Vagina (tissue), 2 donors: ENCODE measurements at regions not wholly inside any gene's neighbourhood (a gene's known extent, or its start where the extent isn't known, plus 50 kb on each side); places are given as distances from the start of the nearest gene placed in this dataset.

Experiments used
- DNase-seq, 2 donors: peaks; one replicate each; pipeline ENCODE4 v3.0.0-alpha.2; 2017; ENCODE audit errors: extremely low spot score in 2 of 2
- H3K27ac ChIP-seq: fragments of 200-600 bp; sonication (generic); one replicate; pipeline ENCODE4 v1.5.1; 2019
- H3K27me3 ChIP-seq: fragments of 200-600 bp; sonication (generic); one replicate; pipeline ENCODE4 v1.5.1; 2019
- H3K36me3 ChIP-seq, 2 donors: fragments of 200-600 bp; sonication (generic); one replicate each; pipeline ENCODE4 v1.5.1; 2017 to 2019
- H3K4me1 ChIP-seq: fragments of 200-600 bp; sonication (generic); one replicate; pipeline ENCODE4 v1.5.1; 2019
- H3K4me3 ChIP-seq, 2 donors: fragments of 200-600 bp; sonication (generic); 1 replicate in 1 of 2; 2 replicates in 1 of 2; pipeline ENCODE4 v1.5.1; 2016 to 2019
- H3K9me3 ChIP-seq: fragments of 200-600 bp; sonication (generic); one replicate; pipeline ENCODE4 v1.5.1; 2019
- CTCF ChIP-seq, 3 experiments: fragments of 450-650 bp in 2 of 3; fragments of 200-600 bp in 1 of 3; sonication (generic) in 1 of 3; IDR thresholded peaks; one replicate each; pipeline ENCODE4 v1.5.1; 2017 to 2019; ENCODE audit warnings: antibody characterized with exemption in 3 of 3, mild to moderate bottlenecking in 2 of 3, moderate library complexity in 2 of 3
- POLR2A ChIP-seq, 2 donors: fragments of 450-650 bp; IDR thresholded peaks; one replicate each; pipeline ENCODE4 v1.6.1; 2017; ENCODE audit warnings: antibody characterized with exemption in 2 of 2, mild to moderate bottlenecking in 2 of 2, moderate library complexity in 2 of 2
- POLR2AphosphoS5 ChIP-seq, 2 donors: sonication (generic); formaldehyde crosslinking; IDR thresholded peaks; one replicate each; pipeline ENCODE4 v1.9.0; 2017; ENCODE audit warnings: antibody characterized with exemption in 2 of 2, mild to moderate bottlenecking in 2 of 2, low read depth in 1 of 2; ENCODE audit not compliant: insufficient read depth in 1 of 2
- intact Hi-C: fragments of 100-400 bp; cut with DNase I; formaldehyde crosslinking; loops from one replicate; pipeline ENCODE4 v1.15.1; 2023

- TF ChIP-seq CTCF (IDR thresholded peaks at IDR 0.05): no peak
- TF ChIP-seq POLR2AphosphoS5 (IDR thresholded peaks at IDR 0.05; ENCODE audit: insufficient read depth in 1 of 2, low read depth in 1 of 2): no peak
- no peak for TF ChIP-seq POLR2A (IDR thresholded peaks at IDR 0.05)
- Histone ChIP-seq H3K27me3 (no peaks in the 10 kb centered on the region), H3K4me1 (no peaks in the 10 kb centered on the region), H3K36me3 (no peaks in the 10 kb centered on the region), H3K27ac (no peak overlapping the region), H3K9me3 (no peaks in the 10 kb centered on the region), H3K4me3 (no peak overlapping the region)
- intact Hi-C loops: no loop called here
- DNase-seq: no peak
Observed at GRCh38 chr1:56019922-56020321, 559.4 kb downstream of the PLPP3 start.

GRCh38 chr1:56019472-56019871, 559.9 kb downstream of the PLPP3 start:
- Histone ChIP-seq H3K36me3 (no peaks in the 10 kb centered on the region), H3K4me3 (no peak overlapping the region), H3K4me1 (no peaks in the 10 kb centered on the region), H3K27ac (no peak overlapping the region), H3K27me3 (no peaks in the 10 kb centered on the region), H3K9me3 (no peaks in the 10 kb centered on the region)
- intact Hi-C loops: no loop called here
- DNase-seq: no peak
- TF ChIP-seq CTCF (IDR thresholded peaks at IDR 0.05) (no peak), POLR2A (IDR thresholded peaks at IDR 0.05) (no peak), POLR2AphosphoS5 (IDR thresholded peaks at IDR 0.05; ENCODE audit: insufficient read depth in 1 of 2, low read depth in 1 of 2) (no peak)

- Histone ChIP-seq H3K4me3 (no peak overlapping the region), H3K9me3 (no peaks in the 10 kb centered on the region), H3K4me1 (no peaks in the 10 kb centered on the region), H3K27ac (no peak overlapping the region), H3K36me3 (no peaks in the 10 kb centered on the region), H3K27me3 (no peaks in the 10 kb centered on the region)
- intact Hi-C loops: no loop called here
- no peak for DNase-seq
- no peak for TF ChIP-seq POLR2AphosphoS5 (IDR thresholded peaks at IDR 0.05; ENCODE audit: insufficient read depth in 1 of 2, low read depth in 1 of 2)
- TF ChIP-seq CTCF (IDR thresholded peaks at IDR 0.05): no peak
- TF ChIP-seq POLR2A (IDR thresholded peaks at IDR 0.05): no peak
Observed at GRCh38 chr1:56017336-56017735, 562.0 kb downstream of the PLPP3 start.

GRCh38 chr1:56003846-56004245, 575.5 kb downstream of the PLPP3 start:
- no peak for DNase-seq
- Histone ChIP-seq H3K27me3 (no peaks in the 10 kb centered on the region), H3K4me3 (no peak overlapping the region), H3K27ac (no peak overlapping the region), H3K36me3 (no peaks in the 10 kb centered on the region), H3K4me1 (no peaks in the 10 kb centered on the region), H3K9me3 (no peaks in the 10 kb centered on the region)
- intact Hi-C loops: no loop called here
- TF ChIP-seq POLR2A (IDR thresholded peaks at IDR 0.05): no peak
- no peak for TF ChIP-seq CTCF (IDR thresholded peaks at IDR 0.05)
- TF ChIP-seq POLR2AphosphoS5 (IDR thresholded peaks at IDR 0.05; ENCODE audit: insufficient read depth in 1 of 2, low read depth in 1 of 2): no peak

GRCh38 chr1:56002231-56002630, 577.1 kb downstream of the PLPP3 start:
- H3K36me3 ChIP-seq: no peaks in the 10 kb centered on the region
- H3K4me1 ChIP-seq: no peaks in the 10 kb centered on the region
- no peak overlapping the region for H3K27ac ChIP-seq

More at GRCh38 chr1:56002231-56002630, 577.1 kb downstream of the PLPP3 start:
- no peaks in the 10 kb centered on the region for H3K27me3 ChIP-seq
- intact Hi-C loops: no loop called here
- TF ChIP-seq POLR2A (IDR thresholded peaks at IDR 0.05) (no peak), POLR2AphosphoS5 (IDR thresholded peaks at IDR 0.05; ENCODE audit: insufficient read depth in 1 of 2, low read depth in 1 of 2) (no peak), CTCF (IDR thresholded peaks at IDR 0.05) (no peak)
- no peak overlapping the region for H3K4me3 ChIP-seq
- H3K9me3 ChIP-seq: no peaks in the 10 kb centered on the region
- no peak for DNase-seq
